B cell (primary cell): ENCODE measurements at regions not wholly inside any gene's neighbourhood (a gene's known extent, or its start where the extent isn't known, plus 50 kb on each side); places are given as distances from the start of the nearest gene placed in this dataset.

Experiments used
- ATAC-seq: fragments of 200-7000 bp; cut with Tn5 transposase; one replicate; pipeline ENCODE4 v1.10.0; 2021; ENCODE audit warnings: low read depth, mild to moderate bottlenecking, moderate number of reproducible peaks, moderate library complexity
- CTCF ChIA-PET: fragments of 350-600 bp; sonication (Branson Sonifier 250); formaldehyde crosslinking; loops from one replicate; lab custom pipeline; 2021; ENCODE audit warnings: antibody characterized with exemption, inconsistent platforms; lab: Charles Lee
- POLR2A ChIA-PET: fragments of 350-600 bp; sonication (Branson Sonifier 250); formaldehyde crosslinking; loops from one replicate; lab custom pipeline; 2021; ENCODE audit warnings: antibody characterized with exemption; lab: Charles Lee
- DNase-seq: peaks from one replicate; pipeline ENCODE4 v3.0.0; 2013
- H2AFZ ChIP-seq: 2 replicates; pipeline ENCODE4 v1.6.1; 2012; ENCODE audit warnings: mild to moderate bottlenecking, low read depth, low read length; ENCODE audit not compliant: insufficient read depth, poor library complexity, severe bottlenecking
- H3K27ac ChIP-seq, 2 donors: 1 replicate in 1 of 2; 2 replicates in 1 of 2; pipeline ENCODE4 v1.5.1; 2012 to 2013; ENCODE audit warnings: low read length in 2 of 2, mild to moderate bottlenecking in 2 of 2, moderate library complexity in 1 of 2
- H3K27me3 ChIP-seq, 4 experiments: fragments of 200-600 bp in 1 of 4; sonication (generic) in 1 of 4; replicated peaks in 1 of 4; 1 replicate in 2 of 4; 2 replicates in 2 of 4; pipeline versions ENCODE4 v1.6.1 to v1.7.0; 2013 to 2016; ENCODE audit warnings: low read length in 3 of 4, mild to moderate bottlenecking in 2 of 4, mixed read lengths in 1 of 4, moderate library complexity in 1 of 4; ENCODE audit not compliant: insufficient read depth in 4 of 4, control insufficient read depth in 3 of 4; ENCODE audit errors: control extremely low read depth in 1 of 4
- H3K36me3 ChIP-seq, 2 experiments: replicated peaks in 1 of 2; 1 replicate in 1 of 2; 2 replicates in 1 of 2; pipeline versions ENCODE4 v1.6.1 to v1.7.1; 2013; ENCODE audit warnings: low read length in 1 of 2; ENCODE audit not compliant: insufficient read depth in 2 of 2, control insufficient read depth in 1 of 2; ENCODE audit errors: control extremely low read depth in 1 of 2, extremely low read depth in 1 of 2
- H3K4me1 ChIP-seq, 2 donors: fragments of 200-600 bp in 1 of 2; sonication (generic) in 1 of 2; 1 replicate in 1 of 2; 2 replicates in 1 of 2; pipeline versions ENCODE4 v1.5.1 to v1.6.1; 2013 to 2017; ENCODE audit warnings: low read length in 2 of 2; ENCODE audit not compliant: control insufficient read depth in 2 of 2, insufficient read depth in 2 of 2
- H3K4me2 ChIP-seq: replicated peaks from 2 replicates; pipeline ENCODE3; 2012; ENCODE audit warnings: mild to moderate bottlenecking, low read depth, low read length; ENCODE audit not compliant: poor library complexity, severe bottlenecking
- H3K4me3 ChIP-seq, 5 experiments: fragments of 200-600 bp in 1 of 5; sonication (generic) in 1 of 5; 1 replicate in 3 of 5; 2 replicates in 2 of 5; pipeline versions ENCODE4 v1.5.1 to v1.7.0; 2011 to 2016; ENCODE audit warnings: low read length in 4 of 5, mild to moderate bottlenecking in 4 of 5, low read depth in 2 of 5, control low read depth in 1 of 5, moderate library complexity in 1 of 5; ENCODE audit not compliant: insufficient read depth in 1 of 5; ENCODE audit errors: control extremely low read depth in 1 of 5, extremely low read depth in 1 of 5
- H3K79me2 ChIP-seq: fragments of 200-600 bp; sonication (generic); one replicate; pipeline ENCODE4 v1.6.0; 2016; ENCODE audit warnings: low read length; ENCODE audit not compliant: control insufficient read depth, insufficient read depth
- H3K9ac ChIP-seq: fragments of 200-600 bp; sonication (generic); 2 replicates; pipeline ENCODE4 v1.6.1; 2017; ENCODE audit warnings: mild to moderate bottlenecking, low read length, moderate library complexity
- H3K9me3 ChIP-seq, 3 donors: one replicate each; pipeline versions ENCODE4 v1.6.1 to v1.7.1; 2013; ENCODE audit warnings: low read length in 2 of 3; ENCODE audit not compliant: control insufficient read depth in 2 of 3, insufficient read depth in 1 of 3; ENCODE audit errors: control extremely low read depth in 1 of 3
- H4K20me1 ChIP-seq: 2 replicates; pipeline ENCODE4 v1.6.0; 2012; ENCODE audit warnings: mild to moderate bottlenecking, low read length; ENCODE audit not compliant: insufficient read depth, control insufficient read depth, poor library complexity, severe bottlenecking
- H3K27ac Mint-ChIP-seq: one replicate; pipeline ENCODE4 v1.8.0; 2021; ENCODE audit warnings: mixed read lengths
- H3K27me3 Mint-ChIP-seq: one replicate; pipeline ENCODE4 v1.8.0; 2021; ENCODE audit warnings: mixed read lengths
- H3K4me1 Mint-ChIP-seq: one replicate; pipeline ENCODE4 v1.8.0; 2021; ENCODE audit warnings: mixed read lengths
- H3K4me3 Mint-ChIP-seq: one replicate; pipeline ENCODE4 v1.8.0; 2021; ENCODE audit warnings: mixed read lengths
- H3K9me3 Mint-ChIP-seq: one replicate; pipeline ENCODE4 v1.8.0; 2022; ENCODE audit warnings: mixed read lengths; ENCODE audit not compliant: insufficient read depth
- CTCF ChIP-seq: fragments of 200-600 bp; IDR thresholded peaks from one replicate; pipeline ENCODE4 v1.8.0; 2022; ENCODE audit warnings: antibody characterized with exemption, mild to moderate bottlenecking
- EZH2 ChIP-seq: IDR thresholded peaks from 2 replicates; pipeline ENCODE4 v1.6.1; 2012; ENCODE audit warnings: borderline replicate concordance, low read depth, mild to moderate bottlenecking, moderate library complexity, low read length; ENCODE audit not compliant: insufficient read depth, poor library complexity, severe bottlenecking
- WGBS: methylation state at CpG from one replicate; pipeline ENCODE4 v1.1.5; 2013; ENCODE audit warnings: missing lambda C conversion rate; ENCODE audit not compliant: insufficient coverage; 5-methylcytosine and 5-hydroxymethylcytosine counted together
- intact Hi-C: fragments of 100-400 bp; cut with micrococcal nuclease; formaldehyde crosslinking; loops from one replicate; pipeline ENCODE4 v1.10.0; 2022

- no peaks in the 10 kb centered on the region for H3K27me3 Mint-ChIP-seq
- WGBS: 100% methylated on average over 2 of the region's 2 CpGs
- no peak for DNase-seq
Observed at GRCh38 chrX:25202827-25203226, 187.1 kb upstream of the ARX start.

GRCh38 chrX:25198891-25199290 is 183.1 kb upstream of the ARX start:
- ChIA-PET CTCF (no interaction called here), POLR2A (no interaction called here)
- no peak for TF ChIP-seq CTCF
- TF ChIP-seq EZH2: no peak
- intact Hi-C loops: no loop called here
- H3K4me3 ChIP-seq: no peak overlapping the region
- H4K20me1 ChIP-seq: no peaks in the 10 kb centered on the region
- H3K4me3 Mint-ChIP-seq: no peak overlapping the region
- ATAC-seq (no peak), DNase-seq (no peak)
- H3K4me1 ChIP-seq: no peaks in the 10 kb centered on the region
- no peaks in the 10 kb centered on the region for H3K4me1 Mint-ChIP-seq
- WGBS: no CpG with 5 or more reads among the region's 3 CpGs
- no peaks in the 10 kb centered on the region for H3K27me3 Mint-ChIP-seq
- H3K36me3 ChIP-seq: no peaks in the 10 kb centered on the region
- H3K9me3 Mint-ChIP-seq: no peaks in the 10 kb centered on the region
- H3K4me2 ChIP-seq: no peak overlapping the region
- no peak overlapping the region for H3K9ac ChIP-seq
- H3K79me2 ChIP-seq: no peaks in the 10 kb centered on the region
- H3K9me3 ChIP-seq: no peaks in the 10 kb centered on the region
- H3K27ac Mint-ChIP-seq: no peak overlapping the region
- H3K27me3 ChIP-seq: no peaks in the 10 kb centered on the region
- no peak overlapping the region for H2AFZ ChIP-seq
- no peak overlapping the region for H3K27ac ChIP-seq

More at GRCh38 chrX:25202827-25203226, 187.1 kb upstream of the ARX start:
- H3K4me2 ChIP-seq: no peak overlapping the region
- H4K20me1 ChIP-seq: no peaks in the 10 kb centered on the region
- no peak overlapping the region for H3K9ac ChIP-seq
- no peaks in the 10 kb centered on the region for H3K9me3 ChIP-seq
- H3K9me3 Mint-ChIP-seq: no peaks in the 10 kb centered on the region
- no peaks in the 10 kb centered on the region for H3K36me3 ChIP-seq
- intact Hi-C loops: no loop called here
- no peaks in the 10 kb centered on the region for H3K79me2 ChIP-seq
- no peak overlapping the region for H3K27ac Mint-ChIP-seq
- H3K4me1 ChIP-seq: no peaks in the 10 kb centered on the region
- CTCF ChIA-PET: no interaction called here
- H3K27ac ChIP-seq: no peak overlapping the region
- H3K27me3 ChIP-seq: no peaks in the 10 kb centered on the region
- no peaks in the 10 kb centered on the region for H3K4me1 Mint-ChIP-seq
- POLR2A ChIA-PET: no interaction called here
- no peak for ATAC-seq
- TF ChIP-seq CTCF (no peak), EZH2 (no peak)
- no peak overlapping the region for H3K4me3 ChIP-seq
- H3K4me3 Mint-ChIP-seq: no peak overlapping the region
- no peak overlapping the region for H2AFZ ChIP-seq
